ENCODE measurements at regions not wholly inside any gene's neighbourhood (a gene's known extent, or its start where the extent isn't known, plus 50 kb on each side); places are given as distances from the start of the nearest gene placed in this dataset.

GRCh38 chr4:8691151-8691775, 98.7 kb downstream of the CPZ start:
- Mint-ChIP-seq H3K9me3 (no peaks in the 10 kb centered on the region), H3K4me3 (no peak overlapping the region), H3K4me1 (no peaks in the 10 kb centered on the region), H3K36me3 (no peaks in the 10 kb centered on the region), H3K27ac (no peak overlapping the region), H3K27me3 (ENCODE audit: low read depth in 3 of 3) (peaks cover 4 to 10% (median 6%) of the 10 kb centered on the region in 3 donors)
- no peak for DNase-seq

- Mint-ChIP-seq H3K27me3 (ENCODE audit: low read depth in 3 of 3) (peaks cover 4 to 10% (median 6%) of the 10 kb centered on the region in 3 donors), H3K36me3 (no peaks in the 10 kb centered on the region), H3K4me1 (no peaks in the 10 kb centered on the region)
These were observed 97.9 kb downstream of the CPZ start for GRCh38 chr4:8690216-8691150.

GRCh38 chr4:8689741-8690140, 97.2 kb downstream of the CPZ start:
- Mint-ChIP-seq H3K27me3 (ENCODE audit: low read depth in 3 of 3) (peaks cover 2 to 10% (median 6%) of the 10 kb centered on the region in 3 donors), H3K4me3 (no peak overlapping the region), H3K27ac (no peak overlapping the region), H3K9me3 (no peaks in the 10 kb centered on the region), H3K36me3 (no peaks in the 10 kb centered on the region), H3K4me1 (no peaks in the 10 kb centered on the region)
- no peak for DNase-seq

More at GRCh38 chr4:8690216-8691150, 97.9 kb downstream of the CPZ start:
- no peak overlapping the region for H3K27ac Mint-ChIP-seq
- no peaks in the 10 kb centered on the region for H3K9me3 Mint-ChIP-seq
- H3K4me3 Mint-ChIP-seq: no peak overlapping the region
- DNase-seq: no peak

- Mint-ChIP-seq H3K4me3 (no peak overlapping the region), H3K4me1 (no peaks in the 10 kb centered on the region), H3K9me3 (no peaks in the 10 kb centered on the region), H3K27ac (no peak overlapping the region), H3K27me3 (ENCODE audit: low read depth in 3 of 3) (peaks cover 2 to 10% (median 6%) of the 10 kb centered on the region in 3 donors), H3K36me3 (no peaks in the 10 kb centered on the region)
- no peak for DNase-seq
These were observed 96.4 kb downstream of the CPZ start for GRCh38 chr4:8688908-8689445.

GRCh38 chr4:8688041-8688907, 95.7 kb downstream of the CPZ start:
- Mint-ChIP-seq H3K9me3 (no peaks in the 10 kb centered on the region), H3K36me3 (no peaks in the 10 kb centered on the region), H3K27ac (no peak overlapping the region), H3K4me3 (no peak overlapping the region), H3K27me3 (ENCODE audit: low read depth in 3 of 3) (peaks cover 4 to 8% (median 4%) of the 10 kb centered on the region in 3 donors), H3K4me1 (no peaks in the 10 kb centered on the region)
- DNase-seq: no peak

- no peaks in the 10 kb centered on the region for H3K36me3 Mint-ChIP-seq
- DNase-seq: no peak
- H3K27ac Mint-ChIP-seq: no peak overlapping the region
- no peaks in the 10 kb centered on the region for H3K9me3 Mint-ChIP-seq
- peaks cover 4 to 6% (median 5%) of the 10 kb centered on the region in 3 donors for H3K27me3 Mint-ChIP-seq (ENCODE audit: low read depth in 3 of 3)
- no peak overlapping the region for H3K4me3 Mint-ChIP-seq
- H3K4me1 Mint-ChIP-seq: no peaks in the 10 kb centered on the region
These were observed 94.5 kb downstream of the CPZ start for GRCh38 chr4:8687083-8687482.

GRCh38 chr4:8685831-8686230, 93.3 kb downstream of the CPZ start:
- Mint-ChIP-seq H3K36me3 (no peaks in the 10 kb centered on the region), H3K9me3 (no peaks in the 10 kb centered on the region), H3K27ac (no peak overlapping the region), H3K4me1 (no peaks in the 10 kb centered on the region), H3K4me3 (no peak overlapping the region), H3K27me3 (ENCODE audit: low read depth in 3 of 3) (peaks cover 4 to 8% (median 6%) of the 10 kb centered on the region in 3 donors)
- no peak for DNase-seq

GRCh38 chr4:8683462-8683861, 90.9 kb downstream of the CPZ start:
- no peaks in the 10 kb centered on the region for H3K36me3 Mint-ChIP-seq
- no peak overlapping the region for H3K4me3 Mint-ChIP-seq
- no peak for DNase-seq
- H3K27ac Mint-ChIP-seq: no peak overlapping the region
- H3K27me3 Mint-ChIP-seq (ENCODE audit: low read depth in 3 of 3): peaks cover 0 to 10% (median 2%) of the 10 kb centered on the region in 3 donors
- H3K9me3 Mint-ChIP-seq: no peaks in the 10 kb centered on the region
- H3K4me1 Mint-ChIP-seq: no peaks in the 10 kb centered on the region

GRCh38 chr4:8682725-8683124, 90.2 kb downstream of the CPZ start:
- Mint-ChIP-seq H3K27ac (no peak overlapping the region), H3K4me1 (no peaks in the 10 kb centered on the region), H3K4me3 (no peak overlapping the region), H3K36me3 (no peaks in the 10 kb centered on the region), H3K27me3 (ENCODE audit: low read depth in 3 of 3) (peaks cover 0 to 10% (median 2%) of the 10 kb centered on the region in 3 donors), H3K9me3 (no peaks in the 10 kb centered on the region)
- no peak for DNase-seq

- no peaks in the 10 kb centered on the region for H3K4me1 Mint-ChIP-seq
- peaks cover 0 to 10% (median 2%) of the 10 kb centered on the region in 3 donors for H3K27me3 Mint-ChIP-seq (ENCODE audit: low read depth in 3 of 3)
- no peak overlapping the region for H3K27ac Mint-ChIP-seq
- H3K9me3 Mint-ChIP-seq: no peaks in the 10 kb centered on the region
- H3K4me3 Mint-ChIP-seq: no peak overlapping the region
- DNase-seq: no peak
- no peaks in the 10 kb centered on the region for H3K36me3 Mint-ChIP-seq
These were observed 89.7 kb downstream of the CPZ start for GRCh38 chr4:8682296-8682695.

GRCh38 chr4:8681391-8681790, 88.8 kb downstream of the CPZ start:
- Mint-ChIP-seq H3K4me3 (no peak overlapping the region), H3K27me3 (ENCODE audit: low read depth in 3 of 3) (peaks cover 0 to 9% (median 2%) of the 10 kb centered on the region in 3 donors), H3K4me1 (no peaks in the 10 kb centered on the region), H3K27ac (no peak overlapping the region), H3K36me3 (no peaks in the 10 kb centered on the region), H3K9me3 (no peaks in the 10 kb centered on the region)
- DNase-seq: no peak

GRCh38 chr4:8679032-8679431, 86.5 kb downstream of the CPZ start:
- Mint-ChIP-seq H3K27me3 (ENCODE audit: low read depth in 3 of 3) (peaks cover 0 to 9% (median 8%) of the 10 kb centered on the region in 3 donors), H3K4me1 (no peaks in the 10 kb centered on the region), H3K36me3 (no peaks in the 10 kb centered on the region), H3K4me3 (no peak overlapping the region), H3K9me3 (peaks cover 0 to 2% (median 0%) of the 10 kb centered on the region in 6 donors), H3K27ac (no peak overlapping the region)
- DNase-seq: no peak

- H3K4me3 Mint-ChIP-seq: no peak overlapping the region
- no peaks in the 10 kb centered on the region for H3K4me1 Mint-ChIP-seq
- no peak for DNase-seq
- H3K36me3 Mint-ChIP-seq: no peaks in the 10 kb centered on the region
- peaks cover 2 to 8% (median 5%) of the 10 kb centered on the region in 3 donors for H3K27me3 Mint-ChIP-seq (ENCODE audit: low read depth in 3 of 3)
- no peak overlapping the region for H3K27ac Mint-ChIP-seq
- peaks cover 0 to 2% (median 0%) of the 10 kb centered on the region in 6 donors for H3K9me3 Mint-ChIP-seq
These were observed 84.1 kb downstream of the CPZ start for GRCh38 chr4:8676676-8677075.
